HG02981 (cell line): ENCODE measurements at regions not wholly inside any gene's neighbourhood (a gene's known extent, or its start where the extent isn't known, plus 50 kb on each side); places are given as distances from the start of the nearest gene placed in this dataset.
"Not testable (repeated sequence)": the region's sequence is repeated elsewhere in the genome, so short reads cannot be mapped to it uniquely, and the experiment has no call there.

Experiments used
- ATAC-seq: cut with Tn5 transposase; IDR thresholded peaks from one replicate; pipeline ENCODE4 v1.9.1; 2021; ENCODE audit warnings: mild to moderate bottlenecking, moderate library complexity; ENCODE audit not compliant: unreplicated experiment

DNA sequence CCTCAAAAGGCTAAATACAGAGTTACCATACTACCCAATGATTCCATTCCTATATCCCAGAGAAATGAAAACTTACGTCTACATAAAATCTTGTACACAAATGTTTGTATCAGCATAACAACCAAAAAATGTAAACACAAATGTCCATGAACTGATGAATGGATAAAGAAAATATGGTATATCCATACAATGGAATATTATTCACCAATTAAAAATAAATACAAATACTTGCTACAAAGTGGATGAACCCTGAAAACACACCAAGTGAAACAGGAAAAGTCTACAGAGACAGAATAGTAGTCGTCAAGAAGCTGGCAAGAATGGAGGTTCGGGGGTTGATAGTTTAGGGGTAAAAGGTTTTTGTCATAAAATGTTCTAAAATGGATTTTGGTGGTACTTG, 54.0 kb upstream of the ANKRD28 start:
- ATAC-seq: no peak

DNA sequence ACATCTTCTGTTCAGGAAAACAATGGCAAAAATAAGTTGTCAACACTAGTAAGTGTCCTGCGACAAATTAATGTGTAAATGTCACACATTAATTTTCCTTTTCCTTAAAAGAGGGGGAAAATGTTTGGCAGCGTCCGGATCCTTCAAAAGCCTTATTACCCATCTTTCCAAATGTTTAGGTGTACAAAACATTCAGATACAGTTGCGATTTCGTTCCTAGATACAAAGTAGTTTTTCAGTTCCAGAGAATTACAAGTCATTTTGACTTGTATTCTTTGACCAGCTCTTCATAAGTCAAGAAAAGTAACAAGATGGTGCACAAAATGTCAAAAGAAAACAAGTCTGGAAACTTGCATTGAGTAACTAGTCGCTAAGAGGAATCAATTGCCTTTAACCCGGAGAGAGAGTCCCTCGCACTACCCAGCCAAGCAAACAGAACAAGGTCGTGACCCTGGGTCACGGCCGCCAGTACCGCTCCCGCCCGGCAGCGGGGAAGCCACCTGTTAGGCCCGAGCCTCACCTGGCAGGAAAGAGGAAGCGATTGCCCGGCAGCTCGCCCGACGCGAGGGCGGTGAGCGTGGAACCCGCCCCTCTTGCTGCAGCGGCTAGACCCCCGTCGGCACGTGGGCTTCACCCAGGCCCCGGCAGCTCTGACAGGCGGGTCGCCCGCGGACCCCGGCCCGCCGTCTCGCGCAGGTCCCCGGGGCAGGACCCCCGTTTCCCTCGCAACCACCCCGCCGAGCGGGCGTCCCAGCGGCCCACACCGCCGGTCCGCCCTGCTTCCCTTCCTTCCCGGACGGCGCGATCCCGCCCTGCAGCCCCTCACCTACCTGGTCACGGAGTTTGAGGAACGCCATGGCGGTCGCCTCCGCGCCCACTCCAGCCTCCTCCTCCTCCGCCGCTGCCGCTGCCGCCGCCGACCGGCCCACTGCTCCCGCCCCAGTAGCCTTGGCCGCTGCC, 61.0 kb upstream of the ANKRD28 start:
- ATAC-seq: peak; percentile 76

DNA sequence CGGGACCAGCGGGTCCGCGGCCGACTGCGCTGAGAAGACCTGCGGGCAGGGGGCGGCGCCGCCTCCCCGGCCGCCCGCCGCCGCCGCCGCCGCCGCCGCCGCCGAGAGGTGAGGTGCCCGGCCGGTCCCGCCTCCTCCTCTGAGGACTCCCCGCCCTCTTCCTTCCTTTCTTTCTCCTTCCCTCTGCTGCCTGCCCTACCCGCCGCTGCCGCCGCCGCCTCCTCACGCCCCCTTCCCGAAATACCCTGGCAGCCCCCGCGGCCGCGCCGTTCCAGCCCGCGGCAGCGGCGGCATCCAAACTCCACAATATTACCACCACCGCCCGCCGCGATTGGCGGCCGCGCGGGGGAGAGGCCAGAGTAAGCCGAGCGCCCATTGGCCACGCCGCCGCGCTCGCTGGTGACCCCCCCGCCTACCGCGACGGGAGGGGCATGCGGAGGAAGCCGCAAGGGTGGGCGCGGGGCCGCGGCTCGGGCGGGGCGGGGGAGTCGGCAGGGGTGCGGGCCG, 61.8 kb upstream of the ANKRD28 start:
- ATAC-seq: peak; percentile 75

DNA sequence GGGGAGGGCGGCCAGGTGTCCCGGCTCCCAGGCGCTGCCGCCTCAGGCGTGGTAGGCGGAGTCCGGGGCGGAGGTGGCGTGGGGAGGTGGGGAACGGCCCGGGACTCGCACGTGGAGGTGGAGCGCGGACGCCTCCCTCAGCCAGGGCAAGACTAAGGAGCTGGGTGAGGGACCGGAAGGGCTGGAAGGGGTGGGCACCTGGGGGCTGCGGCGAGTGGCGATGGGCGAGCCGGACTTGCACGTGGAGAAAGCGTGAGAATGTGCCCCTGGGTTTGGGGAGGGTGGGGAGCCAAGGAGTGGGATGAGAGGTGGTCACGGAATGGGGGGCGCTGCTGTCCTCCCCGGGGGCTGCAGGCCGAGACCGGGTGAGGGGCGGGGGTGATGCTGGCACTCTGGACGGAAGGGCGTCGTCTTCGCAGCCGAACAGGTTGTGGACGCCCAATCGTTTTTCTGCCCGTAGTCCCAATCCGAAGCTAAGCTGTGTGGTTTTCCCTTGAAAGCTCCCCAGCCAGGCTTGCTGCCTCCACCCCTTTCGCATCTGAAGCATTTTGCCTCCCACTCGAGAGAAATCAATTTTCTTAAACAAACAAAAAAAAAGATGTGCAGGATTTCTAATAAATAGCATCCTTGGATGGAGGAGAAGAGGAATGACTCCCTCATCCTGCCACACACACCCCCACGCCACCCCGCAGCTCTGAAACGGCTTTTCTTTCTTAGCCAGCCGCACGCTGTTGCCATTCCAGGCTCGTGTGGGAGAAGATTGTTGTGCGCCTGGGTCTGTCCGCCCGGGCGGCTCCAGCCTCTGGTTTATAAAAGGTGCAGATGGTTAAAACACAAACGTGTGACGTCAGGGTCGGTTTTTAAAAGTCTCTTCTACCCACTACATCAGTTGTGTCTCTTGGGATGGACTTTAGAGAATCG, 62.5 kb upstream of the ANKRD28 start:
- ATAC-seq: peak; percentile 44

DNA sequence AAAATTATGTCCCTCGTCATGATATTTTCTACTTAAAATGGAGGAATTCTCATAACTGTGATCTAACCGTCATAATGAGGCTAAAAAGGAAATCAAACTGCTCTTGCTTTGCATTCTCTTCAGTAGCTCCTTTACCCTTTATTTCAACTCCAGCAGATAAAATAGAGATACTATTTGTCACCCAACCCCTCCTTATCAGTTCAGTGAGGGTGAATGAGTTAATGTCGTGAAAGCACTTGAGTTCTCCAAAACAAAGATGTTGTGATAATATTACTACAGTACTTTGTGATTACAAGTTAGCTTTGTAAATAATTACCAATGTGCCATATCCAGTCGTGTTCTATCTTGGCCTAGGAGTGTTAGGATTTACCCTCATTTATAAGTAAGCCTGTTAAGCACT, 63.4 kb upstream of the ANKRD28 start:
- no peak for ATAC-seq

DNA sequence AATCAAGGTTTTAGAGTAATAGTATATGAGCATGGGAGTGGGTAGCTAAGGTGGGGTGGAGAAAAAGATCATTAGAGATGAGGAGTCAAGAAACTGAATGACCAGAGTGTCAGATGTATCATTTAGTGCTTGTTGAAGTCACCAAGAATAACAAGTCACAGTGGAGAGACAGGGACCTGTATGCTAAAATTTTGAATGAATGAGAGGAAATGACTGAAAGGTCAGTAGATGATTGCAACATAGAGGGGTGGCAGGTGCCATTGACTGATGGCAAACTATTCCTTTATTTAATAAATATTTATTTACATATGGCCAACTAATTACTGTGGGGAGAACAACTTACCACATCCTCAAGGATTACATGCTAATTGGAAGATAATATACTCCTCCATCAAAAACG, 75.0 kb upstream of the ANKRD28 start:
- no peak for ATAC-seq

DNA sequence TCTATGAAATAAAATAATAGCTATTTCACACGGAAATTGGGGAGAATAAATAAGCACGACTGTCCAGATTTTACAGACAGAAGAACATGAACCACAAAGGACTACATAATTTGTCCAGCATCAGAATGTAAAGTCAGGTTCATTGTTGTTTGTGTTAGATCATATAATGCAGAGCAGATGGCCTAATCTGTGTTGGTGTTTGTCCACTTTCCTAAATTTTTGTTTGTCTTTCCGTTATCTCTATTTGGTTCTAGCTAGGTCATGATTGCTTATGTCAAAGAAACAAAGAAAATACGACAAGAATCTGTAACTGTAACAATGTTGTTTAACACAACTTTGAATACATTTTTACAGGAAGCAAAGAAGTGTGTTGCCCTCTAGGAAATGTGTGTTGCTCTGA, 75.6 kb upstream of the ANKRD28 start:
- ATAC-seq: no peak

DNA sequence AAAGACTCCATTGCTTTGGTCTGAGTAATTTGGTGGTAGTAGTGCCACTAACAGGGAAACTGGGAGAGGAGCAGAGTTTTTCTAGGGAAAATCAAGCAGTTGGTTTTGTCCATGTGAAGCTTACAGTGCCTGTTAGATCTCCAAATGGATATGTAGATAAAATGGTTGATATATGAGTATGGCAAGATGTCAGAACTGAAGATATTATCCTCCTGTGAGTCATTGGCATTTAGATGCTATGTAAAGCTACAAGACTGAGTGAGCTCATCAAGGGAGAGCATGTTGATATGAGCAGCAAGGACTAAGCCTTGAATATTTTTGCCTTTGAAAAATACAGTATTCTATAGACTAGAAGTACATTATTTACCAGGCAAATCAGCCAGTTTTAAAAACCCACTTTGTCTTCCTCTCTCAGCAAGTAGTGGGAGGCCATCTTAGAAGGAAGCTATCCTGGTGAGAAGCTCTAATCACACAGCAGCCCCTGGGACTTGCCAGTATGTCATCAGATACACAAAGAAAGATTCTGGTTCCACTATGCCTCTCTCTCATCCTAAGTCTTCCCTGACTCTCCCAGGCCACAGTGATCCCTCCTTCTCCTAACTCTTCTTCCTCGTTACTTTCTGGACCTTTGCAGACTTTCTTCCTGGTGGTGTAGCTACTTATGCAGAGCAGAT, 77.4 kb upstream of the ANKRD28 start:
- ATAC-seq: no peak

DNA sequence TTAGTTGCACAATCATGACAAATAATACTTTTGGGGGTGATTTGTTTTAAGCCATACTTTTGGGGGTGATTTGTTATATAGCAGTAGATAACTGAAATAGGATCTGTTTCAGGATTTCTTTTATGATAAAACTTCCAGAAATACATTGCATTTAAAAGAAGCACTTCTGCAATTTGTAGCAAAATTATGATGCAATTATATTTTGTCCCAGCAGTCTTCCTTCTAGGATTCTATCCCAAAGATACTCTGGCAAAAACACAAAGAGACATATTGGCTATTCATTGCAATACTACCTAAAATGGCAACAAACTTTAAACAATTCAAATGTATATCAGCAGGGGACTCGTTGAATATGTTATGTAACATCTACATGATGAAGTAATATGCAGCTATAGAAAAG, 78.9 kb upstream of the ANKRD28 start:
- no peak for ATAC-seq

DNA sequence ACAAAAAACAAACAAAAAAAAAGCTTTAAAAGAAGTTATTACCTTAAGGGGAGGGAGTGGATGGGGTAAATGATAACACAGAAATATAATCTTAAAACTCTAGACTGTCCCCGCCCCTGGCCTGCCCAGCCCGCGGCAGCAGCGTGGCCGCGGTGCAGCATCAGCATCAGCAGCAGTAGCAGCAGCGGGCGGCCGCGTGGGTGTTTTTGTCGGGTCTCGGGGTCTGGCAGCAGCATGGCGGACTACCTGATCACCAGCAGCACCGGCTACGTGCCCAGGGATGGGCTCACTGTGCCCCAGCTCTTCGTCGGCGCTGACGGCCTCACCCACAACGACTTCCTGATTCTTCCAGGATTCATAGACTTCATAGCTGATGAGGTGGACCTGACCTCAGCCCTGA, 80.0 kb upstream of the ANKRD28 start:
- no peak for ATAC-seq

DNA sequence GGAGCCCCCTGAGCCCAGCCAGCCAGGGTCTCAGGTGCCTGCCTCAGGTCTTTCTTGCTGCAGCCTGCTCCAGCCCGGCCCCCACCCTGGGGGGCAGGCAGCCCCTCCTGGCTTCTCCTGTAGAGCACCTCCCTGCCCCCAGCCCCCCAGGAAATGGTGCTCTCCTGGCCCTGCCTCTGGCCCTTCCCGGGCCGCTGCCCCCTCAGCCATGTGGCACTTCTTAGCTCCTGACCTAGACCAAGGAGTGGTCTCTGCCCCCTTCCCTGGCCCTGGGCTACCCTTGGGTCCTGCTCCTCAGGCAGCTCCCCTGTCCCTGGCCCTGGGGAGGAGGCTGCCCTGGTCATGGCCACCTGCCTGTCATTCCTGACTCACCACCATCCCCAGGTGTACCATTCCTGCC, 82.0 kb upstream of the ANKRD28 start:
- not testable (repeated sequence) for ATAC-seq

DNA sequence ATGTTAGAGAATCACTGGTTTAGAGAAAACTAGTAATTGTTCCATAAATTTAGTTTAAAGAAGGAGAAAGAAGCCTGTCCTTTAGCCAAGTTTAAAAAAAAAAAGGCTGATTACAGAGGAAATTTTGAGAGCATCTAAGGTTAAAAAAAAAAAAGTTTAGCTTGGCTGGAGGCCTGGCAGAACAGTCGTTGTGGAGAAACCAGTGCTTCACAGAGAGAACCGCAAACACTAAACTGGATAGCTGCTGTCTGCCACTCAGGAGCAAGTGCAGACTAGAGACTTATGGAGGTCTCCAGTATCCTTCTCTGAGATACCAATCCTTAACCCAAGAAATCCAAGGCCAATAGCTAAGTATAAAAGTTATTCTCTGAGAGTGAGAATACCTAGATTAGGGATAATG, 84.8 kb upstream of the ANKRD28 start:
- no peak for ATAC-seq

DNA sequence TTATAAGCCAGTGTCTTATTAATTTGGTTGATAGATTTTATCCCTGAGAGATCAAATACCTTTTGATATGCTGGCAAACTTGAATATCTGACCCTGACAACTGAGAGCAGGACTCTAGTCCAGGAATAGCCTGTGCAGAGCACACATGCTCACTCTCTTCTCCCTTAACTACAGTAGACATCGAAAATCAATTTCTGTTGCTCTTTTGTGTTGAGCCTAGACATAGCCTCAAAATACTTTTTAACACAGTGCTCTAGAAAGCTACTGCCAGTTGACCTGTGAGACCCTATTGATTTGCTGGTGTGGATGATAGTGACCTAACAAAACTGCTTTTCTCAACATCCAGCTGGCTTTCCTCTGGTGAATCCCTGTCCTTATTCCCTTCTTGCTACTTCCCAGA, 86.4 kb upstream of the ANKRD28 start:
- no peak for ATAC-seq

DNA sequence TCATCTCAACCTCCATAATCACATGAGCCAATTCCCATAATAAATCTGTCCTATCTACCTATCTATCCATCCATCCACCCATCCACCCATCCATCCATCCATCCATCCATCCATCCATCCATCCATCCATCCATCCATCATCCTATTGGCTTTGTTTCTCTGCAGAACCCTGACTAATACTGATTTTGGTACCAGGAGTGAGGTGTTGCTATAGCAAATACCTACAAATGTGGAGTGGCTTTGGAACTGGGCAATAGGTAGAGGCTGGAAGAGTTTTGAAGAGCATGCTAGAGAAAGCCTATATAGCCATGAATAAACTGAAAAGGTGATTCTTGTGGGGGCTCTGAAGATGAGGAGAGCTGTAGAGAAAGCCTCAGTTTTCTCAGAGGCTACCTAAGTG, 88.7 kb upstream of the ANKRD28 start:
- ATAC-seq: no peak

DNA sequence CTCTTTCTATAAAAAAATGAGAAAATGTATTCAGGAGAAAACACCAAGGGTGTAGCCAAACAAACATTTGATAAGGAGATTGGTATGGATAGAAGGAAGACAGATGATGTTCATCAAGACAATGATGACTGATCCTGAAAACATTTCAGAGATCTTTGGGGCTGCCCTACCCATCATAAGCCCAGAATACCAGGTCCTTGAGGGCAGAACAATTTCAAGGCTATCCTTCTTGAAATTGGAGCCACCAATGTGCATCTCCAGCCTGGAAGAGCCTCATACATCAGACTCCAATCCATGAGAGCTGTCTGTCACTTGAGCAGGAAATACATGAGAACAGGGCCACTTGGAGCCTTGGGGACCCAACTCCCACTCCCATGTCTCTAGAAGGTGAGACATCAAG, 89.5 kb upstream of the ANKRD28 start:
- ATAC-seq: no peak

DNA sequence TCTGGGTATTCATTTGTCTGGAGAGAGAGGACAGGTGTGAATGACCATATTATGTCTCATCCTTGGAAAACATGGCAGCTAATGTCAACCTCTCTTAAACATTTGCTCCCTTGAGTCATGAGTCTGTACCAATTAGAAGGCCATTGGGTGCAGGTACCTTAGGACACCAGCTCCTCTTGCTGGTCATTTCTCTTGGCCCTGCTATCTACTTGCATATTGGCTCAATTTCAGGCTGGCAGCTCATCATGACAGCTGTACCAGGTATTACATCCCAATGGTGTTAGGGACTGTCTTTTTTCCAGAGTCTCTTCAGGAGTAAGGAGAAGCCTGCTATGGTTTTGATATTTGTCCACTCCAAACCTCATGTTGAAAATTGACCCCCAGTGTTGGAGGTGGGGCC, 92.2 kb upstream of the ANKRD28 start:
- no peak for ATAC-seq

DNA sequence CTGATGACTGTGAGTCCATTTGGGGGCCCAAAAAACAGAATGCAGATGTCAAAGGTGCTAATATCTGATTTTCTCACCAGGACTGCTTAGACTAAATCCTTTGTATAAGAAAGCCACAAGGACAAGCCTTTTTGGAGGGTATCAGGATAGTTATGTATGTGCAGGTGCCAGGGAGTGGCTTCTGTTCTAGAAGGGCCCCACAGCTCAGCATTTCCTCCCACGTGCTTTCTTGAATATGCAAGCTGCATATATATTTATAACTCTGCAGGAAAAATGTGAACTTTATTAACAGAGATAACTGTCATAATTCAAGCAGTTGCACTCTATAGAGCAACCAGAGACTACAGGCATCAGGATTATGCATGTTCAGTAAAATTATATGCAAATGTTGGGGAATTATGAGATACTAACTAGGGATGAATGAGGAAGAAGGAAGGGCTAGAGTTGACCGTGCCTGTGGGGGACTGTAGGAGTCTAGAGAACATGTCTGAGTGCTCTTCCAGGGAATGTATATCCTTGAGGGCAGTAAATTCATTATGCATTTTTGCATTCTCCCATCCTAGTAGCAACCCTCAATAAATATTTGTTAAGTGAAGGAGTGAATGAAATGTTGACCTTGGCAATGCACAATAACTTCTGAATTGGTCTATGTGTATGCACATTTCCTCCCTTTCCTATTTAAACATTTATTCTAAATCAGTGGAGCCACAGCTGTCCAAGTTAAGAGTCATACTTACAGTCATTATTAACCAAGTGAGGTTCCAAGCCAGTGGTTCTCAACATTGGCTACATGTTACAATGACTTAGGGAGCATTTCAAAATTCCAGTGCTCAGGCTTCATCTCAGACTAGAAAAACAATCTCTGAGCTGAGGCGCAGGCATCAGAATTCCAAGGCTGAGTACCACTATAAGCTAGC, 94.8 kb upstream of the ANKRD28 start:
- ATAC-seq: no peak

DNA sequence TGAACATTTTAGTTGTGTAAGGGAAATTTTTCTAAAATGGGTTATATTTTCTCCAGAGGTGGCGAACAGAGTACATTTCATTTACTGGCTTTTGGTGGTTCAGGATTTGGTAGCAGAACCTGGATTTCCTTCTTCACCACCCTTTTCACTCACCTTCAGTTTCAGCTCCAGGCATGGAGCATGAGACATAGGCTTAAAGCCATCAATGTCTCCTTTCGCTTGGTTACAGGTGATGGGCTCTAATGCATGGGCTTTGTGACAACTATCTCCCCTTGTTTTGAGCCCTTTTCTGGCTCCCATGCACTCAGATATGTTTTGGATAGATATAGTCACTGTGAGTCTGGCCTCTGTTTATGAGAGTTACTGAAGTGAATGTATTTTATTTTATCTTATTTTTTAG, 96.6 kb upstream of the ANKRD28 start:
- no peak for ATAC-seq

DNA sequence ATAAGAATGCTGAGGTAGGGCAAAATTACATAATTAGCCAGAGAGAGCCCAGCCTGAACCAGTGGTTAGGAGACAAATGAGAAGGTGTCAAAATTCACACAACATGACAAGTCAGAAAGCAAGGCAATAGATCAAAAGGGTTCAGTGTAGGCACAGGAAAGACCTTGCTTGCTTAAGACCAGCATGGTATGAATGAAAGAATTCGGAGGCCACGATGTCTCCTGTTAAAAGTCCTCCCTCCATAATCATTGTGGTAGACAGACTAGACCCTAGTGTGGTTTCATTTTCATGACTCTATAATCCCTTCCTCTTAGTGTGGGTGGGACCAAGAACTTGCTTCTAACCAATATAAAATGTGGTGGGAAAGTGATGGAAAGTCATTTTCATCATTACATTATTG, 98.7 kb upstream of the ANKRD28 start:
- ATAC-seq: no peak

DNA sequence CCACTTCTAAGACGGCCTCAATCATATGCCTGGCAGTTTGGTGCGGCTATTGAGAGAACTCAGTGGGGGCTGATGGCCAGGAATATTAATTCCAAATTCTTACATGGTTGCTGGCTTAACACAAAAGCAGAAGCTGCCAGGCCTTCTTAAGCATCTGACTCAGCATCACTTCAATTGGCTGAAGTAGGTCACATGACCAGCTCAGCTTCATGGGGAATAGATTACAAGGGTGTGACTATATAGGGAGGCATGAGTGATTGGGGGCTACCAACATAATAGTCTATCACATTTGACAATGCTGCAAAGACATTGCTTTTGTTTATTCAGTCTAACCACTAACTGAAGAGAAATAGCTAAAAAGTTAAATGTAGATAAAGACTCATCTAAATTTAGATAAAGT, 101.6 kb upstream of the ANKRD28 start:
- ATAC-seq: no peak
